NB4 (cell line): ENCODE measurements at regions not wholly inside any gene's neighbourhood (a gene's known extent, or its start where the extent isn't known, plus 50 kb on each side); places are given as distances from the start of the nearest gene placed in this dataset.

Experiments
- DNase-seq: peaks from one replicate; pipeline ENCODE4 v3.0.0; 2010; ENCODE audit warnings: low read depth
- H3K4me3 ChIP-seq: one replicate; pipeline ENCODE4 v1.5.1; 2011; ENCODE audit warnings: mild to moderate bottlenecking, low read depth, low read length, moderate library complexity
- MYC ChIP-seq: IDR thresholded peaks from 2 replicates; pipeline ENCODE4 v1.6.1; 2011; ENCODE audit warnings: low read depth, low read length
- POLR2A ChIP-seq: IDR thresholded peaks from 2 replicates; pipeline ENCODE4 v1.6.1; 2011; ENCODE audit warnings: mild to moderate bottlenecking; ENCODE audit not compliant: insufficient read length; ENCODE audit errors: extremely low read depth
- TF ChIP-seq, protein P1 (sequence below): IDR thresholded peaks from 2 replicates; pipeline ENCODE4 v1.6.1; 2011; ENCODE audit warnings: low read depth, low read length
- TF ChIP-seq, protein P2 (sequence below): IDR thresholded peaks from one replicate; pipeline ENCODE4 v1.5.1; 2012; ENCODE audit warnings: low read depth, low read length

DNA sequence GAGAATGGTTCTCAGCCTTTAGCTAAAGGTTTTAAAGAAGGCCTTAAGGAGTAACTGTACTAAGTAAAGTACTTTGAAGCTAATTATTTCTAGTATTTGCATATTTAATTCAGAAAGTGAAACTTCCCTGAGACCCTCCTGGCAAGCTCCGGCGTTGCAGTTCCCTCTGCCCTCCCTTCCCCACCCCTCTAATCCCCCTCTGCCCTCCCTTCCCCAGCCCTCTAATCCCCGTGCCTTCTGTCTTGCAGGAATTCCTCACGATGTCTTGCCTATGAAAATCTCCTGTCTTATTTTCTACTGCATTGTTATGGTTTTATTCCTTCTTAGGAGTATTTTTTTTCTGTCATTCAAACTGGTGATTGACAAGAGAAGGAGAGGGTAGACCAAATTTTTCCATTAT, 236.9 kb downstream of the COL4A1 start:
- TF ChIP-seq POLR2A (no peak), MYC (no peak)
- TF ChIP-seq, protein P1, sequence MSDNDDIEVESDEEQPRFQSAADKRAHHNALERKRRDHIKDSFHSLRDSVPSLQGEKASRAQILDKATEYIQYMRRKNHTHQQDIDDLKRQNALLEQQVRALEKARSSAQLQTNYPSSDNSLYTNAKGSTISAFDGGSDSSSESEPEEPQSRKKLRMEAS: no peak
- TF ChIP-seq, protein P2, sequence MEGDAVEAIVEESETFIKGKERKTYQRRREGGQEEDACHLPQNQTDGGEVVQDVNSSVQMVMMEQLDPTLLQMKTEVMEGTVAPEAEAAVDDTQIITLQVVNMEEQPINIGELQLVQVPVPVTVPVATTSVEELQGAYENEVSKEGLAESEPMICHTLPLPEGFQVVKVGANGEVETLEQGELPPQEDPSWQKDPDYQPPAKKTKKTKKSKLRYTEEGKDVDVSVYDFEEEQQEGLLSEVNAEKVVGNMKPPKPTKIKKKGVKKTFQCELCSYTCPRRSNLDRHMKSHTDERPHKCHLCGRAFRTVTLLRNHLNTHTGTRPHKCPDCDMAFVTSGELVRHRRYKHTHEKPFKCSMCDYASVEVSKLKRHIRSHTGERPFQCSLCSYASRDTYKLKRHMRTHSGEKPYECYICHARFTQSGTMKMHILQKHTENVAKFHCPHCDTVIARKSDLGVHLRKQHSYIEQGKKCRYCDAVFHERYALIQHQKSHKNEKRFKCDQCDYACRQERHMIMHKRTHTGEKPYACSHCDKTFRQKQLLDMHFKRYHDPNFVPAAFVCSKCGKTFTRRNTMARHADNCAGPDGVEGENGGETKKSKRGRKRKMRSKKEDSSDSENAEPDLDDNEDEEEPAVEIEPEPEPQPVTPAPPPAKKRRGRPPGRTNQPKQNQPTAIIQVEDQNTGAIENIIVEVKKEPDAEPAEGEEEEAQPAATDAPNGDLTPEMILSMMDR: no peak
- no peak for DNase-seq
- no peak overlapping the region for H3K4me3 ChIP-seq

GRCh38 chr13:110068176-110068473, 238.8 kb downstream of the COL4A1 start:
- no peak for DNase-seq
- TF ChIP-seq, protein P1: no peak
- no peak overlapping the region for H3K4me3 ChIP-seq

GRCh38 chr13:110067355-110068175, 239.4 kb downstream of the COL4A1 start:
- no peak for DNase-seq
- TF ChIP-seq POLR2A: no peak
- no peak for TF ChIP-seq MYC
- TF ChIP-seq, protein P1: no peak
- TF ChIP-seq, protein P2: no peak
- no peak overlapping the region for H3K4me3 ChIP-seq

GRCh38 chr13:110065780-110066179, 241.2 kb downstream of the COL4A1 start:
- no peak overlapping the region for H3K4me3 ChIP-seq
- TF ChIP-seq, protein P2: no peak
- no peak for TF ChIP-seq MYC
- no peak for DNase-seq

GRCh38 chr13:110063490-110064421, 243.2 kb downstream of the COL4A1 start:
- no peak overlapping the region for H3K4me3 ChIP-seq
- TF ChIP-seq MYC (no peak), POLR2A (no peak)
- TF ChIP-seq, protein P1: no peak
- TF ChIP-seq, protein P2: no peak
- no peak for DNase-seq

DNA sequence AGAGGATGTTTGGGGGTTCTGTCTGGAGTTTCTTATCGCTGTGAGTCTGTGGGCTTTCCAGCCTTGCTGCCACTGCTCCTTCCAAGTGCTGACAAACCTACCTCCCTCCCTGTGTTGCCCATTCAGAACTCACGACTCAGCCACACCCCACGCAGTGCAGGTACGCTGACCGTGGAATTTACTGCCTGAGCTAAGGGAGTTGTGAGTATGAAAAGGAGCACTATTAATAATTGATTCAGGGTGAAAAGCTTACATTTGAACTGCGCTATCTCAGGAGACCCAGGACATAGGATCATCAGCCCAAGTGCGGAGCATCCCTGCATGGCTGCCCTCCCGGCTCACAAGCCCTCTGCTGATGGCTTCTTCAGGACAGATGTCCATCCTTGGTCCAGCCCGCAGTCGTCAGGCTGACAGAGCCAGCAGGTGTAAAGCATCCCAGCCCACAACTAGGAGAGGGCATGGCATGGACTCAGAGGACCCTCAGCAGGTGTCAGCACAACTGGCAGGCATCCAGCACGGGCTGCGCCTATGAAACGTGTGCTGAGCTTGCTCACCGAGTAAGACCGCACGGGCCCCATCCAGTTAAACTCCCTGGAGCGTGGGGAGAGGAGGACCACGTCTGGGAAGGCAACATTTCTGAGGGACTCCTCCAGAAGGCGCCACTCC, 244.0 kb downstream of the COL4A1 start:
- H3K4me3 ChIP-seq: no peak overlapping the region
- DNase-seq: no peak
- TF ChIP-seq, protein P1: no peak
- TF ChIP-seq POLR2A (no peak), MYC (no peak)
- TF ChIP-seq, protein P2: no peak
